ENCODE measurements at regions not wholly inside any gene's neighbourhood (a gene's known extent, or its start where the extent isn't known, plus 50 kb on each side); places are given as distances from the start of the nearest gene placed in this dataset.

- TF ChIP-seq CTCF (IDR thresholded peaks at IDR 0.05; ENCODE audit: insufficient read depth, low read depth, low read length) (no peak), EZH2 (IDR thresholded peaks at IDR 0.05; ENCODE audit: insufficient read depth, low read length) (no peak)
Measured at GRCh38 chr13:50244713-50245574, 229.7 kb downstream of the KCNRG start.

Data from astrocyte (in vitro differentiated cells and primary cell).